ENCODE measurements at regions not wholly inside any gene's neighbourhood (a gene's known extent, or its start where the extent isn't known, plus 50 kb on each side); places are given as distances from the start of the nearest gene placed in this dataset.

DNA sequence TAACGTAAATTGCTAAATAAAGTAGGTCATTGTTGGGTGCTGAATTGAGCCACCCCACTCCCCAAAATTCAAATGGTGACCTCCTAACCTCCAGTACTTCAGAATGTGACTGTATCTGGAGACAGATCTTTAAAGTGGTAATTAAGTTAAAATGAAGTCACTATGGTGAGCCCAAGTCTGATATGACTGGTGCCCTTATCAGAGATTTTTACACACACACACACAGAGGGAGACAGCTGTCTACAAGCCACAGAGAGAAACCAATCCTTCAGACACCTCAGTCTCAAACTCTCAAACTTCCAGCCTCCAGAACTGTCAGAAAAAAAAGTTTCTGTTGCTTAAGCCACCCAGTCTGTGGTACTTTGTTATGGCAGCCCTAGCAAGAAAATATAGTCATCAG lies 879.2 kb upstream of the INTU start:
- Histone ChIP-seq H2AFZ (ENCODE audit: low read length) (no peak overlapping the region), H3K4me3 (replicated peaks in 1 of 4; ENCODE audit: control extremely low read depth in 1 of 4, insufficient read depth in 1 of 4, low read depth in 3 of 4, low read length in 4 of 4) (no peak overlapping the region), H3K9ac (ENCODE audit: insufficient read depth, low read length) (no peak overlapping the region), H3K27ac (ENCODE audit: insufficient read depth, low read length) (no peak overlapping the region), H3K4me1 (ENCODE audit: control insufficient read depth, extremely low read depth, insufficient read depth, low read length) (no peaks in the 10 kb centered on the region), H4K20me1 (ENCODE audit: control insufficient read depth, extremely low read depth, insufficient read depth, low read length) (no peaks in the 10 kb centered on the region), H3K4me2 (ENCODE audit: extremely low read depth, insufficient read depth, low read length) (no peak overlapping the region), H3K79me2 (ENCODE audit: control insufficient read depth, insufficient read depth, low read length) (no peaks in the 10 kb centered on the region), H3K9me3 (ENCODE audit: control insufficient read depth, insufficient read depth, low read depth, low read length) (no peaks in the 10 kb centered on the region), H3K27me3 (ENCODE audit: control insufficient read depth, insufficient read depth, low read length) (no peaks in the 10 kb centered on the region), H3K36me3 (ENCODE audit: control insufficient read depth, insufficient read depth, low read length) (no peaks in the 10 kb centered on the region)
- no peak for DNase-seq (ENCODE audit: low read depth in 2 of 2)
- TF ChIP-seq, protein P1, sequence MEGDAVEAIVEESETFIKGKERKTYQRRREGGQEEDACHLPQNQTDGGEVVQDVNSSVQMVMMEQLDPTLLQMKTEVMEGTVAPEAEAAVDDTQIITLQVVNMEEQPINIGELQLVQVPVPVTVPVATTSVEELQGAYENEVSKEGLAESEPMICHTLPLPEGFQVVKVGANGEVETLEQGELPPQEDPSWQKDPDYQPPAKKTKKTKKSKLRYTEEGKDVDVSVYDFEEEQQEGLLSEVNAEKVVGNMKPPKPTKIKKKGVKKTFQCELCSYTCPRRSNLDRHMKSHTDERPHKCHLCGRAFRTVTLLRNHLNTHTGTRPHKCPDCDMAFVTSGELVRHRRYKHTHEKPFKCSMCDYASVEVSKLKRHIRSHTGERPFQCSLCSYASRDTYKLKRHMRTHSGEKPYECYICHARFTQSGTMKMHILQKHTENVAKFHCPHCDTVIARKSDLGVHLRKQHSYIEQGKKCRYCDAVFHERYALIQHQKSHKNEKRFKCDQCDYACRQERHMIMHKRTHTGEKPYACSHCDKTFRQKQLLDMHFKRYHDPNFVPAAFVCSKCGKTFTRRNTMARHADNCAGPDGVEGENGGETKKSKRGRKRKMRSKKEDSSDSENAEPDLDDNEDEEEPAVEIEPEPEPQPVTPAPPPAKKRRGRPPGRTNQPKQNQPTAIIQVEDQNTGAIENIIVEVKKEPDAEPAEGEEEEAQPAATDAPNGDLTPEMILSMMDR (conservative IDR thresholded peaks at IDR 0.05 in 1 of 2, IDR thresholded peaks at IDR 0.05 in 1 of 2; ENCODE audit: low read depth in 1 of 2, low read length in 2 of 2) = no peak
- no peak for TF ChIP-seq EZH2 (IDR thresholded peaks at IDR 0.05; ENCODE audit: low read length, missing control alignments)

DNA sequence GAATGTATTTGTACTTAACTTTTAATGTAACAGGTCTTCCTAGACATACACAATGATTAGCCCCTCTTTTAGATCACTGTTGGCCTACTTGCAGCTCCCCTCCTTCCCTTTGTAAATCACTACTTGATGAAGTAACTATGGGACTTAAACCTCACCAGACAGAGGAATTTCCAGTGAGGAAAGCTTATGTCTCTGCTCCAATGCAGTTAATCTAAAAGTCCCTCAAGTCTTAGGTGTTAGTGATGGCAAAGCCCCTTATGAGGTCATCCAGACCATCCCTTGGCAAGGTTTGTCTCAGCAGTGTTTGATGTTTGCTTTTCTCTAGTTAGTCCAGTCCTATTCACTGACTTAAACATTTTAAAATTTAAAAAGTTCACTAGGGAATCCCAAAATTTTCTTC lies 877.3 kb upstream of the INTU start:
- no peak overlapping the region for H3K4me2 ChIP-seq (ENCODE audit: extremely low read depth, insufficient read depth, low read length)
- no peaks in the 10 kb centered on the region for H3K79me2 ChIP-seq (ENCODE audit: control insufficient read depth, insufficient read depth, low read length)
- no peaks in the 10 kb centered on the region for H4K20me1 ChIP-seq (ENCODE audit: control insufficient read depth, extremely low read depth, insufficient read depth, low read length)
- no peak overlapping the region for H3K4me3 ChIP-seq (replicated peaks in 1 of 4; ENCODE audit: control extremely low read depth in 1 of 4, insufficient read depth in 1 of 4, low read depth in 3 of 4, low read length in 4 of 4)
- DNase-seq (ENCODE audit: low read depth in 2 of 2) = no peak
- no peak overlapping the region for H2AFZ ChIP-seq (ENCODE audit: low read length)
- no peak overlapping the region for H3K9ac ChIP-seq (ENCODE audit: insufficient read depth, low read length)
- no peaks in the 10 kb centered on the region for H3K4me1 ChIP-seq (ENCODE audit: control insufficient read depth, extremely low read depth, insufficient read depth, low read length)
- TF ChIP-seq, protein P1 (conservative IDR thresholded peaks at IDR 0.05 in 1 of 2, IDR thresholded peaks at IDR 0.05 in 1 of 2; ENCODE audit: low read depth in 1 of 2, low read length in 2 of 2) = no peak
- TF ChIP-seq EZH2 (IDR thresholded peaks at IDR 0.05; ENCODE audit: low read length, missing control alignments) = no peak
- H3K27me3 ChIP-seq (ENCODE audit: control insufficient read depth, insufficient read depth, low read length) = no peaks in the 10 kb centered on the region
- H3K27ac ChIP-seq (ENCODE audit: insufficient read depth, low read length) = no peak overlapping the region
- H3K36me3 ChIP-seq (ENCODE audit: control insufficient read depth, insufficient read depth, low read length) = no peaks in the 10 kb centered on the region
- no peaks in the 10 kb centered on the region for H3K9me3 ChIP-seq (ENCODE audit: control insufficient read depth, insufficient read depth, low read depth, low read length)

DNA sequence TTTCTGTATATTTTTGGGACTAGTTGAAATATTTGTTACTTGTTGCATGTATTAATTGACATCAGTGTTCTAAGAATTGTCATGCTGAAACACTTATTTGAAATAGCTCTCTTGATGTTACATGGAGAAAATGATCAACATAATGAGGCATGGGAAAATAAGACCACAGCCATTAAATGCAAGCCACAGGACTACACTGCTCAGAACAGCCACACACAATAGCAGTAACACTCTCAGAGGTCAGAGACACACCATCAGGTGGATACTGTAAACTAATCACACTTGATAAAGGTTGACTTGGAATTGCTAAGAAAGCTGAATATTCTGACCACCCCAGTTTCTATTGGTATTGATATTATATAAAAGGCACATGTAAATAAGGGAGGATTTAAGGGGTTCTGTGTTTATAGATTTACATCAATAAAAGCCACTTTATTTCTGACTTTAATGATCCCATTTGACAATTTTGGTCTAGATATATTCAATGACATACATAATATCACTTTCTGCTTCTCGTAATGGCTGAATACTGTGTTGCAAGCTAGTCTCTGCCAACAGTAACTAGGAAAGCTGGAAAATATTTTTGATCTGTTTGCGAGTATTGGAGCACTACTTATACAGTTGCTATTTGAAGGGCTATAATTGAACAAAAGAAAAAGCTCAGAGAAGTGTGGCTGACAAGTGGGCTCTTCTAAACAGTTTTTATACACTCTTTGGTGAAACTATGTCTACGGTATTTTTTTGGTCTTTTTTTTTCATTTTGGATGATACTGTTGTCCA lies 876.5 kb upstream of the INTU start:
- Histone ChIP-seq H3K4me1 (ENCODE audit: control insufficient read depth, extremely low read depth, insufficient read depth, low read length) (no peaks in the 10 kb centered on the region), H3K9me3 (ENCODE audit: control insufficient read depth, insufficient read depth, low read depth, low read length) (no peaks in the 10 kb centered on the region), H3K36me3 (ENCODE audit: control insufficient read depth, insufficient read depth, low read length) (no peaks in the 10 kb centered on the region), H3K27ac (ENCODE audit: insufficient read depth, low read length) (no peak overlapping the region), H3K27me3 (ENCODE audit: control insufficient read depth, insufficient read depth, low read length) (no peaks in the 10 kb centered on the region), H3K4me2 (ENCODE audit: extremely low read depth, insufficient read depth, low read length) (no peak overlapping the region), H3K4me3 (replicated peaks in 1 of 4; ENCODE audit: control extremely low read depth in 1 of 4, insufficient read depth in 1 of 4, low read depth in 3 of 4, low read length in 4 of 4) (no peak overlapping the region), H3K79me2 (ENCODE audit: control insufficient read depth, insufficient read depth, low read length) (no peaks in the 10 kb centered on the region), H3K9ac (ENCODE audit: insufficient read depth, low read length) (no peak overlapping the region), H4K20me1 (ENCODE audit: control insufficient read depth, extremely low read depth, insufficient read depth, low read length) (no peaks in the 10 kb centered on the region), H2AFZ (ENCODE audit: low read length) (no peak overlapping the region)
- DNase-seq (ENCODE audit: low read depth in 2 of 2) = no peak
- TF ChIP-seq EZH2 (IDR thresholded peaks at IDR 0.05; ENCODE audit: low read length, missing control alignments) = no peak
- TF ChIP-seq, protein P1 (conservative IDR thresholded peaks at IDR 0.05 in 1 of 2, IDR thresholded peaks at IDR 0.05 in 1 of 2; ENCODE audit: low read depth in 1 of 2, low read length in 2 of 2) = no peak

Measured in fibroblast of lung (primary cell).